WTC11 (cell line): ENCODE measurements at regions not wholly inside any gene's neighbourhood (a gene's known extent, or its start where the extent isn't known, plus 50 kb on each side); places are given as distances from the start of the nearest gene placed in this dataset.

ENCODE experiments used
- CTCF ChIP-seq: fragments of 200-600 bp; IDR thresholded peaks from 2 replicates; pipeline ENCODE4 v1.8.0; 2022; ENCODE audit warnings: antibody characterized with exemption
- FOXP1 ChIP-seq: sonication (generic); formaldehyde crosslinking; IDR thresholded peaks from 2 replicates; pipeline ENCODE4 v1.8.0; 2022; ENCODE audit warnings: missing genetic modification reagents, mild to moderate bottlenecking, moderate library complexity, borderline replicate concordance
- STAT6 ChIP-seq: sonication (generic); formaldehyde crosslinking; conservative IDR thresholded peaks from 2 replicates; pipeline ENCODE4 v1.8.1; 2023; ENCODE audit warnings: mild to moderate bottlenecking, low read depth, missing genetic modification reagents, moderate library complexity

GRCh38 chr4:176902710-176903323 is 110.1 kb upstream of the VEGFC start:
- no peak for TF ChIP-seq STAT6 (CRISPR knock-in tag)
- no peak for TF ChIP-seq FOXP1 (CRISPR knock-in tag)
- no peak for TF ChIP-seq CTCF
